Cardiac muscle cell (in vitro differentiated cells and primary cell): ENCODE measurements at regions not wholly inside any gene's neighbourhood (a gene's known extent, or its start where the extent isn't known, plus 50 kb on each side); places are given as distances from the start of the nearest gene placed in this dataset.
A peak's percentile ranks its signal among the peaks of the same experiment; 100 is the strongest.

Experiments used
- DNase-seq, 2 donors: peaks; one replicate each; pipeline versions ENCODE4 v3.0.0 to v3.0.0-alpha.2; 2010 to 2017; ENCODE audit warnings: low read depth in 1 of 2, low spot score in 1 of 2
- H3K27ac ChIP-seq: fragments of 200-600 bp; sonication (generic); 2 replicates; pipeline ENCODE4 v1.5.1; 2016
- H3K27me3 ChIP-seq: fragments of 200-600 bp; sonication (generic); 2 replicates; pipeline ENCODE4 v1.6.0; 2016; ENCODE audit warnings: control low read depth
- H3K36me3 ChIP-seq: fragments of 200-600 bp; sonication (generic); 2 replicates; pipeline ENCODE4 v1.5.1; 2016; ENCODE audit warnings: control low read depth
- H3K4me1 ChIP-seq: fragments of 200-600 bp; sonication (generic); 2 replicates; pipeline ENCODE4 v1.8.1; 2017; ENCODE audit warnings: low read depth, mild to moderate bottlenecking, mixed run types
- H3K4me3 ChIP-seq: fragments of 200-600 bp; sonication (generic); 2 replicates; pipeline ENCODE4 v1.5.1; 2016; ENCODE audit warnings: mild to moderate bottlenecking
- H3K9me3 ChIP-seq: fragments of 200-600 bp; sonication (generic); 2 replicates; pipeline ENCODE4 v1.5.1; 2017; ENCODE audit warnings: low read depth, mild to moderate bottlenecking, control low read depth
- CTCF ChIP-seq: IDR thresholded peaks from 2 replicates; pipeline ENCODE4 v1.5.1; 2012; ENCODE audit warnings: low read depth, mild to moderate bottlenecking, low read length

- Histone ChIP-seq H3K36me3 (no peaks in the 10 kb centered on the region), H3K4me3 (no peak overlapping the region), H3K9me3 (no peaks in the 10 kb centered on the region), H3K4me1 (no peaks in the 10 kb centered on the region), H3K27me3 (no peaks in the 10 kb centered on the region), H3K27ac (no peak overlapping the region)
- TF ChIP-seq CTCF: no peak
- DNase-seq: no peak
Measured at GRCh38 chr19:28823338-28823961, 389.5 kb downstream of the UQCRFS1 start.

- TF ChIP-seq CTCF: no peak
- Histone ChIP-seq H3K9me3 (no peaks in the 10 kb centered on the region), H3K36me3 (no peaks in the 10 kb centered on the region), H3K27ac (no peak overlapping the region), H3K4me3 (no peak overlapping the region), H3K27me3 (no peaks in the 10 kb centered on the region), H3K4me1 (no peaks in the 10 kb centered on the region)
- DNase-seq: no peak
Measured at GRCh38 chr19:28820289-28820688, 392.7 kb downstream of the UQCRFS1 start.

- Histone ChIP-seq H3K4me3 (no peak overlapping the region), H3K9me3 (no peaks in the 10 kb centered on the region), H3K36me3 (no peaks in the 10 kb centered on the region), H3K27me3 (no peaks in the 10 kb centered on the region), H3K27ac (no peak overlapping the region), H3K4me1 (no peaks in the 10 kb centered on the region)
- TF ChIP-seq CTCF: no peak
- DNase-seq: no peak
Measured at GRCh38 chr19:28815257-28815656, 397.7 kb downstream of the UQCRFS1 start.

- no peak for DNase-seq
- Histone ChIP-seq H3K9me3 (no peaks in the 10 kb centered on the region), H3K4me3 (peak overlapping the region; percentile 40), H3K27me3 (peaks cover 62% of the 10 kb centered on the region), H3K27ac (no peak overlapping the region), H3K4me1 (peaks cover 4% of the 10 kb centered on the region), H3K36me3 (no peaks in the 10 kb centered on the region)
- no peak for TF ChIP-seq CTCF
Measured at GRCh38 chr19:28794301-28794700, 418.6 kb downstream of the UQCRFS1 start.

GRCh38 chr19:28793391-28794168 is 419.4 kb downstream of the UQCRFS1 start:
- H3K4me1 ChIP-seq: peaks cover 10% of the 10 kb centered on the region
- no peaks in the 10 kb centered on the region for H3K36me3 ChIP-seq
- H3K4me3 ChIP-seq: peak overlapping the region; percentile 40
- no peaks in the 10 kb centered on the region for H3K9me3 ChIP-seq
- peaks cover 62% of the 10 kb centered on the region for H3K27me3 ChIP-seq
- DNase-seq: peak in 1 of 2 donors; percentile 39
- no peak for TF ChIP-seq CTCF
- no peak overlapping the region for H3K27ac ChIP-seq
